NCI-H187 treated with DMSO at 0.1 percent for 48 hours (cell line): ENCODE measurements at regions not wholly inside any gene's neighbourhood (a gene's known extent, or its start where the extent isn't known, plus 50 kb on each side); places are given as distances from the start of the nearest gene placed in this dataset.

Experiments
- DNase-seq: peaks from one replicate; lab custom pipeline; 2025; lab: John Stamatoyannopoulos, UW

DNA sequence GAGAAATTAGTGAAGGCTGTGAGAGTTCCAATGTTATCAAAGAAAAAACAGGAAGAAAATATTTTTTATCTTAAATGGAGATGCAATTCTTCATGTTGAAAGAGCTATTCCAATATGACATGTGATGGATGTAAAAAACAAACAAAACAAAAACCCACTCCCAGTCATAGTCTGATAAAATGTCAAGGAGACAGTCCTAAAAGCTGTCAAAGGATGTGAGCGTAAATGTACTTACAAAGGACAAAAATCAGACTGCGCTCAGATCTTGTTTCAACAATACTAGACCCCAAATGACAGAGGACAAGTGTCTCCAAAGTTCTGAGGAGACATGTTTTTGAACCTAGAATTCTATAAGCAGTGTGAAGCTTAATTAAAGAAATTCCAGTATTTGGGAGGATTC, 265.8 kb downstream of the PLPP3 start:
- no peak for DNase-seq

DNA sequence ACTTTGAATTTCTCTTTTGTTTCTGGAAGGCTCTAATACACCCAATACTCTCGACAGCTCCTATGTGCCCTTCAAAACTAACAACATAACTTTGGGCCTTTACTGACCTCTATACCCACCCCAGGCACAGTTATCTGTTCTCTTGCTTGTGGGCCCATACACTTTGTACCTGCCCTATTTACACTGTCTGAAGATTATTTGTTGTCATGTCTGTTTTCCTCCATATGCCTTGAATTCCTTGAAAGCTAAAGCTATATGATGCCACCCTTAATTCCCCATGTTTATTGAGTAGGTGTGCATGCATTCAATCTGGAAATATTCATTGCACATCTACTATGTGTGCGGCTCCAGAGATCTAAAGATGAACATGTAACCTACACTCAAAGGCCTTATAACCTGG, 267.6 kb downstream of the PLPP3 start:
- no peak for DNase-seq

DNA sequence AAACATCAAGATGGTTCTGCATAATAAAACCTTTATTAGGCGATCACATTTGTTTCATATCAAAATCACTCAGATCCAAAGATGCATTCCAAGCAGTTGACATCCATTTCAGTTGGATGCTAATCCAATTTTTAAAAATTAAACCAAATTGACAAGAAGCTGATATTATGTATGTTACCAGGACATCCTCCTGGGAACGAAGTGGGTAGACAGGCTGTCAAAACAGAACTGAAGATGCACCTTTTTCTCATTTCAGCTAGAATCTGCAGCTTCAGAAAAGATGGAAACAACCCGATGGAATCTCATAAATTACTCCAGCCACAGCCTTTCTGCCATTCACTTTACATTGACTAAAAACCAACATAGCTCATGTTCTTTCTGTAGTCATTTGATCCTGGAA, 268.4 kb downstream of the PLPP3 start:
- no peak for DNase-seq

DNA sequence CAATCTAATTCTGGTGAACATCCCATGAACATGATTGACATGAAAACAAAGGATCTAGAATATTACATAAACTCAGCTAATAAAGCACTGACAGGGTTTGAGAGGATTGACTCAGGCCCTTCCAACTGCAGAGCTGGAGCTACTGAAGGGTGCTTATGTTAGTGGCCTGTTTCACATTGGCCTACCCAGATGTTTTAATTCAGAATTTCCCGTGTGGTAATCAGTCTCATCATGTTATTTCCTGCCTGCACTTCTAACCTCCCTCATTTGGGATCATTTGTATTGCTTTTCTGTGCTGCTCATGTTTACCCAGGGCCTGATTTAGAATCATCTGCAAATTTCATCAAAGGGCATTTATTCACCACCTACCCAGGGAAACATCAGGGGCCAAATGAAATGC, 270.3 kb downstream of the PLPP3 start:
- DNase-seq = no peak

DNA sequence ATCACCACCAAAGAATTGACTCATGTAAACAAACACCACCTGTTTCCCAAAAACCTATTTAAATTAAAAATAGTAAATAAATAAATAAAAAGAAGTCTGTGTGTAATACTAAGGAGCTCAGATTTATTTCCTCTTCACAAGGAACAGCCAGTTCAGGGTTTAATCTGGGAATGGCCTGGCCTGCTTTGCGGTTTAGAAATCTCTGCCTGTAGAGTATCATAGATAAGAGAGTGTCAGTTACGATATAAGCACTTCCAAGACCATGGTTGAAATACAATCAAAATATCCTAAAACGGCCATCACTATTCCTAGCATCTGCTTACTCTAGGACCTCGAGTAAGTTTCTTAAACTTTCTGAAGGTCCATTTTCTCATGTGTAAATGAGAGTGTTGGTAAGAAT, 274.4 kb downstream of the PLPP3 start:
- DNase-seq = no peak

DNA sequence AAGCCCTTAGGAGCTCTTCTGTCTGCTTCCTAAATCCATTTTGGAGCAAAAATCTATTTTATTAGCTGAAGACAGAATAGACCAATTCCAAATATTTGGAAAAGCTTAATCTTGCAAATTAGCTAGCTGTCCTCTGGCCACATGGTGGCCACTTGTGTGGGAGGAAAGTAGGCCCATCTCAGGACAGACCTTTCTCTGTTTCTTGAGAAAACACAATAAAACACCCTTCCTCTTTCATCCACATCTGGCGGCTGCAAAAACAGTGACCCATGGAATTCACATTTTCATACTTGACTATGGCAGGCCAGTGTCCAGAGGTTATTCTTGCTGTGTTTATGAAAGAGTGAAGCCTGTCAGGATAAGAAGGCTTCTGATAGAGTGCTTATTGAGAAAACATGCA, 275.6 kb downstream of the PLPP3 start:
- DNase-seq = no peak

DNA sequence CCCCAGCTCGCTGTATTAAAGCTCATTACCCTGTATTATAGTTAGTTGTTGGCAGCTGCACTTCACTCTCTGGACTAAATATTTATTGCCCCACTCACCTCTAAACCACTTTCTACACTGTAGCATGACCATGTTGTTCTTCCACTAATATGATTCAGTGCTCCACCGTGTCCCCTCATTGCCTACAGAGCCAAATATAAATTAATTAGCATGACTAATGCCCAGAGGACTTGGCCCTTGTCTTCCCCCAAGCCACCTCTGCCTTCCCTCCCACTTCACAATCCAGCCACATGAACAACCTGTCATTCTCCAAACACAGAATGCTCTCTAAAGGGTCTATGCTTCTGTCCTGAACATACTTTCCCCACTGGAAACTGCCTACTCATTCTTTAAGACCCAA, 276.5 kb downstream of the PLPP3 start:
- no peak for DNase-seq

DNA sequence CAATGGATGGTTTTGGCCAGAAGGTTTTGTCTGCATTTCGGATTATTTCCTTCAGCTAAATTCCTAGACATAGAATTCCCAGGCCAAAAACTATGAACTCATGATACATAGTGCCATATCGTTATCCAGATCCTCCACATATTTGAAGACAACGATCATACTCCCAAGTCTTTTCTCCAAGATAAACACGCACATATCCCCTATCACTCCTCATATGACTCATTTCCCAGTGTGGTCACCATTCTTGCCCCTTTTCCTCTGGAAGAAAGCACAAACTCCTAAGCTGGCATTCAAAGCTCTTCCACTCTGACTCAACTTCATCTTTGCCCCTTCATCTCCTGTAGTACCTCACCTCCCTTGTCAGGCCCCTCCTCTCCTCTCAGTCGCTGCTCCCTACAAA, 277.6 kb downstream of the PLPP3 start:
- no peak for DNase-seq

DNA sequence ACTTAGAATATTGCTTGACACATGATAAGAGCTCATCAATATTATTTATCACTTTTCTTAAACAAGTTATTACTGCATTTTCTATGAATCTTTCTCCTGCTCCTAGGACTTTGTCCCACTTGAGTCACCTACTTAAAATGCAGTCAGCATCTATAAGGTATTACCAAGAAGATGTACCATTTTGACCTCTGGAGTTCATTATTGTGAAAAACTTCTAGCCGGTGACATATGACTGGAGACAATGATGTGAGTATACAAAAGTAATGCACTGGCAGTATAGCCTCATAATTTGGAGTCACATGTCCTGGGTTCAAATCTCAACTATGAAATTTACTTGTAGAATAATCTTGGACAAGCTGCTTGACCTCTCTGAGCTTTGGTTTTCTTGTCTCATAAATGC, 278.5 kb downstream of the PLPP3 start:
- DNase-seq = no peak

DNA sequence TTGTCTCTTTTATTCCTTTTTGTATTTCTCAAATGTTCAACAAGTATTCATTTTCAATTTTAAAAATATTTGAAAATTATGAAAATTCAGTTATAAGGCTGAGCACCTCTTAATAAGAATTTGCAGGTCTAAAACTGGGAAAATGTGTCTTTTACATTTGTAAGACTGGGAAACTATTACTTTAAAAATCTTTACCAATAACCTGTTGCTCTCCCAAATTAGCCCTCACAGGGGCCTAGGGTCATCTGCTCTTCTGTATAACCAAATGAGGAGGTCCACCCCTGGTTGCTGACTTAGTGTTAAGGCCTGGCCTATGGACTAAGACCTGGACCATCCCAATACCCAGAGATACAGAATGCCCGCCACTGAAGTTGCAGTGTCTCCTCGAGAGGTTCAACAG, 280.5 kb downstream of the PLPP3 start:
- DNase-seq = no peak

DNA sequence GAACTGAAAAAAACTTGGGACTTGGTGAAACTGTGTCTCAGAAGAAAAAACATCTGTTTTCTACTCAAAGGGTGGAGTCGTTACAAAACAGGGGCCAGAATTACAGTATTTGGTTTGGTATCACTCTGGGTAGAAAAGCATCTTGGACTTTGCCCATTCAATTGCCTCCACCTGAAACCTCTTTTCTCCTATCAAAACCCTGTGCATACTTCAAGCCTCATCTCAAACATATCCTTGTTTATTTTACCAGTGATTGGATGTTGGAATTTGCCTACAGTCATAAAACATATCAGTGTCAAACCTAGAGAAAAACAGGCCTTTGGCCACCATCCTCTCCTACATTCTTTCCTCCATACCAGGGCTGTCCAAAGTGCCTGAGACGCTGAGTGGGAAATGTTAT, 281.5 kb downstream of the PLPP3 start:
- no peak for DNase-seq

DNA sequence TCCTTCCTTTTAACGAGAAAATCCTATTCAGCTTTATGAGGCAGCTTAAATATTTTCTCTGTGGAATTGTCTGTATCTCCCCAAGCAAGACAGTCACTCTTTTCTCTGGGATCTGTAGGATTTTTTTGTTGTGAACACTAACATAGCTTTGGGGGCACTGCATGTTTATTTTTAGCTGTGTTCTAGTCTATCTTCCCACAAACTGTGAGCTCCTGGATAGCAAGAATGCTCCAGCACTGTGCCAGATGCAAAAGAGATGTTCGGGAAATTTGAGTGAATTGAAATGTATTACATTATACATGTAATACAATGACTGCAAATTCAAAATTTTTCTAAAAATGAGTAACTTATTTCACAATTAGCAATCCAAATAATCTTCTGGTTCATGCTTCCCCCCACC, 282.2 kb downstream of the PLPP3 start:
- no peak for DNase-seq

DNA sequence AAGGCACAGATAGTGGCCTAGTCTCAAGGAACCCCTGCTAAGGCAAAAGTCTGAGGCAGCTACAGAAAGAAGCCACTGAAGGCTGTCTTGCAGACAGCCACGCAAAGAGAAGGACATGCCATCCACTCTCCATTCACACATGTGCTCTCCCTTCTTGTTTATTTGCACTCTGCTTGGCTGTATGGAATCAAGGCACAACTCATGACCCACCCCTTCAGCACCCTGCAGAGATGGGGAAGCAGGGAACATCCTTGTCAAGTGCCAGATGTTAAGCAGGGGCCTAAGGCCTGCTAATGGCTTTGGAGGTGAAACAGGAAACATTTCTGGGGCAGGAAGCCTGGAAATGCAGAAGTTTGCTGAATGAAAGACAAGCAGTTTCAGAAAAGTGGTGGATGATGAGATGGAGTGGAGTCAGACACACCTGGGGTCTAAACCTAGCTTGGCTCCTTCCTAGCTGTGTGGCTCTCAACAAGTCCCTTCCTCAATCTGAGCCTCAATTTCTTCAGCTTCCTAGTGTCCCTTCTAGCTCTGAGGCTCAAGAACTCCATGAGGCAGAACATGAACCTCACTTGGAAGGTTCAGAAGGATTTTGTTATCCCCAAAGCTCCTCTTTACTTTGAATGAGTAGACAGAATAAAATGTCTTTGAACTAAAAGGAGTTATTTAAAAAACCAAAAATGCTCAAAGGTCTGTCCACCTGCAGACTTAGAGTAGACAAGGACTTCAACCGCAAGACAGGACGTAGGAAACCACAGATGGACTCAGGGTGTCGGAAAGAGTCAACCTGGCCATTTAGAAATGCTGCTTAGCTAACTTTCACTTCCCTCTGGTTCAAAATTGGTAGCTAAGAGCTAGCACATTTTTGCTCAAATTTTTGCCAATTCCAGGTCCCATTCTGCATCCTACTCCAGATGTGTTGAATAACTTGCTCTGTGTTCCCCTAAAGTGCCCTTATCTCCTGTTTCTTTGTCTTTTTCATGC, 283.1 kb downstream of the PLPP3 start:
- no peak for DNase-seq

DNA sequence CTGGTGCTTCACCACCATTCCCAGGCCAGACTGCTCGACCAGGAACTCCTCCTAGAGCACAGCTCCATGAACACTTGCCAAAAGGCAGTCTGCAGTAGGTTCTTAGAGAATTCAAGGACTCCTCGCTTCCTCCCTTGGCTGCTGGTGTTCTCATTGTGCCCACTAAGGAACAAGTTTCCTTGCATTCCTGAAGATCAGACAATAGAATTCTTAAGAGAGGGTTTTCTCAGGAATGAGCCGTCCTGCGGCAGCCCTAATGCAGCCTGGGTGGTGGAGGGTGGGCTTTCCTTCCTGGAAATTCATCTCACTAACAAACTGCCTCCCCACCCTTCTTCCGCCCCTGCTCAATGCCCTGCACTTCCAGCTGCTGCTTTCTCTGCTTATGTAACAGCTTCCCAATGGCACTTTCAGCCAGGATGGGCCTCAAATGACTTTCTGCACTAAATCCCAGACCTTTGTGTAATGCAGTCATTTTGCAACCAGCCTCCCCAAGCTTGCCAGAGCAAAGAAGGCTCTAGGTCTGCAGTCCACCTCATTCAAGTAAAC, 287.9 kb downstream of the PLPP3 start:
- DNase-seq = no peak

DNA sequence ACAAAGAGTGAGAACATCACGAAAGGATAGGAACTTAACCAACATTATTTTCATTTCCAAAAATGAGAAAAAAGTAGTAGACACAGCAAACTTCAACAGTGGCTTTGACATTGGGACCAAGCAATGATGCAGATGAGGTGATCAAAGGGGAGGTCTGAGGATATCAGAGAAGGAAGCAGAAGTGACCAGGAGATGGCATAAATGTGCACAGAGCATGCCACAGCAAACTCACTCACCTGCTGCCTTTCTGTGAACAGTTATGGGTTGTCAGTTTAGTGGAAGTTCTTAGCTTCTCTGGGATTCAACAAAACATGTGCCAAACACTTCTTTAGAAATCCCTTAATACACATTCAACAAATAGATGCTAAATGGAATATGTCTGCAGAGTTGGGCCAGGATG, 290.1 kb downstream of the PLPP3 start:
- no peak for DNase-seq

DNA sequence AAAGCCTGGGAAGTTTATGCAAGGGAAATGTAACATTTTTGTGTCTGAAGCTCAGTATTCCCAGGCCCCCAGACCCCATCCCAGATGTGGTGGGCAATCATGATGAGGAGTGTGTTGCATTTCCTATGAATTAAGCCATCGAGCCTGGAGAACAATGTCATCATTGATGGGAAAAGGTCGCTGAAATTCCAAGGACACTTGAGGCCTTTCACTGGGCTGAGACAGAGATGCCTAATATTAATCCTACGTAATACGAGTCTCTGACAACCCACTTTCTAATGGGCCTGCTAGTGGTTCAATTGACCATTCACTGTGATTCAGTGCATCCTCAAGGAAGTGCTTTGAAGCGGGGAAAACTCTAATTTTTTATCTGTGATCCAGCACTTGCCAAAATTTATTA, 291.6 kb downstream of the PLPP3 start:
- no peak for DNase-seq

DNA sequence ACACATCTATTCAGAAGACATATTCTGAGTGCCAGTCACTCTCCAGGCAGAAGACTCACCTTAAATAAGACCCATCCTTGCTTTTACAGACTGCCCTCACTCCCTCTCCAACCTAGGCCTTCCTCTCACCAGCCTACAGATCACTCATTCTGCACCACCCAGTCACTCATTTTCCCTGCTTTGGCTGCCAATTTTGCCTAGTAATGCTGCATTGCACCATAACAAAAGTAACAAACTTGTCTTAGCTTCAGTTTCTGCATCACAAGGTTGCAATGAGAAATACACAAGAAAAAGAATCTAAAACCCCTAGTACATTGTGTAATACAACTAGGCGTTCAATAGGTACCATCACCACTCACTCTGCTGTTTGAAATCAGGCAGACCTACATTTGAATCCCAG, 292.4 kb downstream of the PLPP3 start:
- DNase-seq = no peak

DNA sequence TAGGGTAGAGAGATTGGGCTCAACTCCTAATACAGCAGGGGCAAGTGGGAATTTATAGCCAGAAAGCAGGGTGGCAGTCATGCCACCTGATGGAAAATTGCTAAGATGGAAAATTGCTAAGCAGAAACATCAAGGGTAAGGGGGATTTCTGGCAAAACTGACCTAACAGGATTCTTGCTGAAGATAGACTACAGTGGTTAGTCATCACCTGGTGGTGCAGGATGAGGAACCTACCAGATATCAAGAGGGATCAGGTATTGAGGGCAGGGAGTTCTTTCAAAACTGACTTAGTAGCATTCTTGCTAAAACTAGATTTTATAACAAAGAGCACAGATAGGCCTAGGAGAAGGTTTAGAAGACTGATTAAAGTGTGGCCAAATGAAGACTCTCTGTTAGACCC, 292.9 kb downstream of the PLPP3 start:
- no peak for DNase-seq

DNA sequence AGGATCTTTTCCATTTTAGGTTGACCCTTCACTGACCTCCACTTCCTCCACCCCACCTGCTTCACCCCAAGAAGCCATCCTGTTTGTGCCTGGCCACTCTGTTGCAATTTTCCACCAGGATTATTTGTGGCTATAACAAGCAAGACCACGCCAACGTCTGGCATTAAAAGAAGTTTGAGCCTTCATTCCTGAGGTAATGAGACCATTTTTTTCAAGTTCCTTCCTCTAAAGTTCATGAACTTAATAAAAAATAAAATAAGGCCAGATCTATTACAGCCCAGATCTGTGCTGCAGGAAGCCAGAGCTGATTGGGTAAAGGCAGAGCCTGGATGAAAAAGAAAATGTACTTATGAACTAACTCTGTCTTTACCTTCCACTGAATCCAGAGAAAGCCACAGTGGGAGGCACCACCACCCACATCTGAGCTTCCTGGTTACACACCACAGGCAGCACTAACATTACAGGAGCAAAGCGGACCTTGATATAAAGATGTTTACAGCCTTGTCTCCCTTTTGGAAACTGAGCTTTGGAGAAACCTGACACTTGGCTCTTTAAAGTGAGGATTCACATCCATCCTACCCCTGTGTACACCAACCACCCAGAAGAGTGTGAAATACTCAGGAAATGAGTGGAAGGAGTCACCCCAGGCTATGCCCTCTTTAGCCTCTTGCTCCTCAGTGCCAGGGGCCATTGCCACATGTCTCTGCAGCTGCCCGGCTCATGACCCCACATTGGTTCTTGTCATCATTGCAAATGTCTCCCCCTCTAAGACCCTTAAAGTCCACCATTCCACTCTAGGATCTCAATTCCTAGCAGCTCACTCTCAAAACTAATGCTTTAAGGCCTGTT, 293.6 kb downstream of the PLPP3 start:
- DNase-seq = no peak

DNA sequence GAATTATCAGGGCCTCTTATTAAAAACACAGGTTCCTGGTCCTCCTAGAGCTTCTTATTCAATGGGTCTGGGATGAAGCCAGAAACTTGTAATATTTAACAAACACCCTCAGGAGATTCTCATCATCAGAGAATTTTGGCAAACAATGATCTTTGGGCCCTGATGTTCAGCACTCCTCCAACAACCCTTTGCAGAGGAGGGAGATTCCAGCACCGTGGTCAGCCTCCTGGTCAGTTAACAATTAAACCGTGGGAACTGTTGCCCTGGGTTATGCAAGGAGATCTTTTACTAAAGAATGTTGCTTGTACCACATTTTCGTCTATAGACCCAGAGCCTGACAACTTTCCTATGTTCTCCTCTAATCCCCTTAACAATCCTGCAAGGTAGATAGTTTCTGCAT, 294.4 kb downstream of the PLPP3 start:
- no peak for DNase-seq

DNA sequence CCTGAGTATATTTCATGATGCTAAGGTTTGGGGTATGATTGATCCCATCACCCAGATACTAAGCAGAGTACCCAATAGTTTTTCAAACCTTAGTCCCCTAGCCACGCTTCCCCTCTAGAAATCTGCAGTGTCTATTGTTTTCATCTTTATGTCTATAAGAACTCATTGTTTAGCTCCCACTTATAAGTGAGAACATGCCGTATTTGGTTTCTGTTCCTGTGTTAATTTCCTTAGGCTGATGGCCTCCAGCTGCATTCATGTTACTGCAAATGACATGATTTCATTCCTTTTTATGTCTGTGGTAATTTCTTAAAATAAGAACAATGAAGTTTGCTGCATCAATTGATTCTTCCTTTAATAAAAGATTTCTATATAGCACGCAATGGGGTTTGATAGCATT, 301.3 kb downstream of the PLPP3 start:
- DNase-seq = no peak

DNA sequence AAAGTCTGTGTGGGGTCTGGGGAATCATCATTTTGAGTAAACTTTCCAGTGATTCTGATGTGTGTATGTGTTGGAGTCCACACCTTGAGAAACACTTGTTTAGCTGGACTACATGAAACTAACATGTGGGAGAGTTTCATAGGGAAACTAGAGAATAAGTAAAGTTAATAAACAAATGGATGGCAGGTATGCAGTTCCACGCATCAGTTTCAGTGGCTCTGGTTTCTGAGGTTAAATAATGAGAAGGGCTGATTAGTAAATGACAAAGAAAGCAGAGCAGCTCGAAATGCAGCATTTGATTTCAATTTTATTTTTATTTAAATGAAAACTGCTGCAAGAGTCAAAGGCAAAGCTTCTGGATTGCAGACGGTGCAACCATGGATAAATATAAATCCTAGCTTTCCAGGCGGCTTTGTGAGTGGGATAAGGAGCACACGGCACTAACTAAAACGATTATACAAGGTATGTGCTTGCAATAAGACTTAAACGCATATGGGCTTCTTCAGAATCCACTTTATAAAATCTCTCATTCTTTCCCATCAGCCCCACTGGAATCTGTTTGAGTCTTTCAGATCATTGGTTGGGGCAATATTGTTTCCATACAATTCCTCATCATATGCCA, 310.7 kb downstream of the PLPP3 start:
- no peak for DNase-seq
